ENCODE measurements at regions not wholly inside any gene's neighbourhood (a gene's known extent, or its start where the extent isn't known, plus 50 kb on each side); places are given as distances from the start of the nearest gene placed in this dataset.

DNA sequence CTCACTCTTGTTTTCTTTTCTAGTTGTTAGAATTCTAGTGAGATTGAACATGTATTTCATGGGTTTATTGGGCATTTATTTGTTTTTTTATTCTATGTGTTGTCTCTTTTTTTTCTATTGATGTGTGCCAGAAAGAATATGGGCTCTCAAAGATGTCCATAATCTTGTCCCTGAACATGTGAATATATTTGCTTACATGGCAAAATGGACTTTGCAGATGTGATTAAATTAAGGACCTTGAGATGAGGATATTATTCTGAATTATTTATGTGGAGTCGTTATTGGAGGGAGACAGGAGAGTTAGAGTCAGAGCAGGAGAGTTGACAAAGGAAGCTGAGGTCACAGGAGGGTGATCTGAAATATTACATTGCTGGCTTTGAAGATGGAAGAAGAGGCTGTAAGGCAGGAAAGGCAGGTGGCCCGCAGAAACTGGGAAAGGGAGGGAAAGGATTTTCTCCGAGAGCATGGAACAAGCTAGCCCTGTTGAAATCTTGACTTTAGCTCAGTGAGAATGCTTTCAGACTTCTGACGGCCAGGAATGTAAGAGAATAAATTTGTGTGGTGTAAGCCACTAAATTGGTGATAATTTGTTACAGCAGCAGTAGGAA, 82.8 kb downstream of the NABP1 start:
- ATAC-seq: no peak
- Mint-ChIP-seq H3K36me3 (no peaks in the 10 kb centered on the region), H3K4me1 (peaks cover 7% of the 10 kb centered on the region), H3K27ac (no peak overlapping the region), H3K27me3 (peaks cover 9% of the 10 kb centered on the region), H3K9me3 (no peaks in the 10 kb centered on the region), H3K4me3 (no peak overlapping the region)

DNA sequence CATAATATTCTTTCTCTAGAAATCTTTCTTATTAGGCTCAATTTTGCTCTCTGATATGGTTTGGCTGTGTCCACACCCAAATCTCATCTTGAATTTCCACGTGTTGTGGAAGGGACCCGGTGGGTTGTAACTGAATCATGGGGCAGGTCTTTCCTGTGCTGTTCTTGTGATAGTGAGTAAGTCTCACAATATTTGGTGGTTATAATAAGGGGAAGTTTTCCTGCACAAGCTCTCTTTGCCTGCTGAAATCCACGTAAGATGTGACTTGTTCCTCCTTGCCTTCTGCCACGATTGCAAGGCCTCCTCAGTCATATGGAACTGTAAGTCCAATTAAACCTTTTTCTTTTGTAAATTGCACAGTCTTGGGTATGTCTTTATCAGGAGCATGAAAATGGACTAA, 73.8 kb downstream of the CAVIN2 start:
- peaks cover 7% of the 10 kb centered on the region for H3K9me3 Mint-ChIP-seq
- H3K27ac Mint-ChIP-seq: no peak overlapping the region
- H3K36me3 Mint-ChIP-seq: no peaks in the 10 kb centered on the region
- no peak for ATAC-seq
- peaks cover 9% of the 10 kb centered on the region for H3K27me3 Mint-ChIP-seq
- no peaks in the 10 kb centered on the region for H3K4me1 Mint-ChIP-seq
- H3K4me3 Mint-ChIP-seq: no peak overlapping the region

DNA sequence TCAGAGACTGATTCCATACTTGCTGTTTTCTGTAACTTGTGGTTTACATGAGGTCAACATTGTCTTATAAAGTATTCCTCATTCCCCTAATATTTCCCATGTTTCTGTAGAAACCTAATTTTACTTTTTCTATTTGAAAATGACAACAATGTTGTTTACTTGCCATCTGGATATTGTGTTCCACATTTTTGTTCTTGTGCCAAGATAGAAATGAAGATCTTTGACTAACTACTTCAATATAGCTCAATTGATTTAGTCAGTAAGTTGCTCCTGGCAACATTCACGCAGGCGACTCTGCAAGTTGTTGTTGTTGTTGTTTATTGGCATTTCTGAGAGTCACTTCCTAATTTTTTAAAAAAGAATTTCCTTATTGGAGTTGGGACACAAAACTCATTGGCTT, 69.5 kb downstream of the CAVIN2 start:
- peaks cover 3% of the 10 kb centered on the region for H3K9me3 Mint-ChIP-seq
- H3K36me3 Mint-ChIP-seq: no peaks in the 10 kb centered on the region
- H3K4me3 Mint-ChIP-seq: no peak overlapping the region
- no peak for ATAC-seq
- no peak overlapping the region for H3K27ac Mint-ChIP-seq
- H3K27me3 Mint-ChIP-seq: no peaks in the 10 kb centered on the region
- no peaks in the 10 kb centered on the region for H3K4me1 Mint-ChIP-seq

DNA sequence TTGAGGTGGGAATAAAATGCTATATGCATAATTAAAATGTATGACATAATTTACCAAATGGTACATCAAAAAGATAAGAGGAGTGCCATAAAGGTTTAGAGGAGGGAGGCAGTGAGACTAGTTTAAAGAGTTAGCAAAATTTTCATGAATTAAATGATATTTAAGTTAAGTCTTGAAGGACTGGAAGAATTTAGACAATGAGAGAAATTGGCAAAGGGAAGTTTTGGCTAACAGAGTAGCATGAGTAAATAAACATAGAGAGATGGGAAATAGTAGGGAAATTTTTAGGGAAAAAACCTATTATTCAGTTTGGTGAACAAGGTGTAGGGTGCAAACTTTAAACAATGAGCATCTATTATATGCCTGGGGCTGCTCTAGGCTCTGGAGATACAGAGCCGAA, 68.8 kb downstream of the CAVIN2 start:
- H3K4me3 Mint-ChIP-seq: no peak overlapping the region
- H3K27ac Mint-ChIP-seq: no peak overlapping the region
- peaks cover 3% of the 10 kb centered on the region for H3K9me3 Mint-ChIP-seq
- H3K4me1 Mint-ChIP-seq: no peaks in the 10 kb centered on the region
- no peaks in the 10 kb centered on the region for H3K27me3 Mint-ChIP-seq
- no peaks in the 10 kb centered on the region for H3K36me3 Mint-ChIP-seq
- ATAC-seq: no peak

DNA sequence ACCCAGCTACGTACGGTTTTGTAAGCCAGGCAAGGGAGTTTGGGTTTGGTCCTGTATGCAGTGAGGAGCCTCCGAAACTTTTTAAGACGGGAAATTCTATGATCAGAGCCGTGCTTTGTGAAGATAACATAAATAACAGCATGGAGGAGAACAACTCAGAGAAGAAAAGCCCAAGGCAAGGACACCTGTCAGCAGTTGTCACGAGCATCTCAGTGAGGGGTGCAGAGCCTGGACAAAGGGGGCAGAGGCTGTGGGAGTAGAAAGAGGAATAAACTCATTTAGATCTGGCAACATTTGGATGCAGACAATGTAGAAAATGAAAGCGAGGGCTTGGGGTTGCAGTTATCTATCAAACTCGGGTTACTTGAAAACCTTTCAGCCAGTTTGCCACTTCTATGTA, 64.5 kb downstream of the CAVIN2 start:
- Mint-ChIP-seq H3K36me3 (no peaks in the 10 kb centered on the region), H3K9me3 (no peaks in the 10 kb centered on the region), H3K4me3 (no peak overlapping the region), H3K27me3 (peaks cover 6% of the 10 kb centered on the region), H3K4me1 (no peaks in the 10 kb centered on the region), H3K27ac (no peak overlapping the region)
- ATAC-seq: no peak

DNA sequence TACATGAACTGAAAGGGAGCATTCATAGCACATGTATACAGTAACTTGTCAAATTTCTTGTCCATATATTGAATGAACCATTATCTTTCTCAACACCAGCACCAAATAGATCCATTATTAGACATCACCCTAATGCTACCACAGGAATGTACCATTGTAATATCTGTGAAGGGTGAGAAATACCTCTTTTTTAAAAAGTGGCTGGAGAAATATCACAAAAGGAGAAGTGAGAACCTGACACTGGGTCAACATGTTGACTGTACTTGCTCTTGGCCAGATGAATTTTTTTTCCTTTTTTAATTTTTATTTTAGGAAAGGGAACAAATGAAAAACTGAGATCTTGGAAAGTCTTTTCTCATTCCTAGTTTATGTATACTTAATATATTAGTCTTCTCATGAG, 63.5 kb downstream of the CAVIN2 start:
- no peaks in the 10 kb centered on the region for H3K9me3 Mint-ChIP-seq
- H3K27me3 Mint-ChIP-seq: peaks cover 16% of the 10 kb centered on the region
- no peak overlapping the region for H3K4me3 Mint-ChIP-seq
- ATAC-seq: peak; percentile 51
- no peaks in the 10 kb centered on the region for H3K36me3 Mint-ChIP-seq
- no peak overlapping the region for H3K27ac Mint-ChIP-seq
- H3K4me1 Mint-ChIP-seq: no peaks in the 10 kb centered on the region
